GM12892 (cell line): ENCODE measurements at regions not wholly inside any gene's neighbourhood (a gene's known extent, or its start where the extent isn't known, plus 50 kb on each side); places are given as distances from the start of the nearest gene placed in this dataset.

ENCODE experiments used
- POLR2A ChIP-seq: IDR thresholded peaks from 2 replicates; pipeline ENCODE4 v1.6.1; 2011; ENCODE audit warnings: low read depth, low read length, control low read depth
- POLR2AphosphoS5 ChIP-seq: IDR thresholded peaks from 2 replicates; pipeline ENCODE4 v1.6.1; 2011; ENCODE audit warnings: low read depth, low read length, control low read depth

DNA sequence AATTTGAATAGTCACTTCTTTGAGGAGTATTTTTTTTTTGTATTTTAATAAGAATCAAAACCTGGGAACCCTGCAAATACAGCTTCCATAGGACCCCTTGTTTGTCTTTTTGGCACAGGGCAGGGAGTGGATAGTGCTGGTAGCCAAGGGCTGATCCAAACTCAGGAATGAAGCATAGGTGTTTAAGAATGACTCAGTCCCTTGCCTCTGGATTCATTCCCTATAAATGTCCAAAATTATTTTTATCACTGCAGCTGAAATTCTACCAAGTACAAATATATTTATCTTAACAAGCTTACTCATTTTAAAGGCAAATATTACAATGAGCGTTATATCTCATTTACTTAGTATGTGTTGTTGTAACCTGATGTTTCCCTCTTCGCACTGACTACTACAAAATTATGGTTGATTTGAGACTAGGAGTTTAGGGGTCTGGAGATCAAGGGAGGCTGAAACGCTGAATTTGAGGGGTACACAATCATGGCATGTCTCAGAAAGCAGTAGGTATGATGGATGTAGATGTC is 278.6 kb upstream of the LYPLAL1 start:
- no peak for TF ChIP-seq POLR2AphosphoS5
- TF ChIP-seq POLR2A = no peak
